Neural progenitor cell (in vitro differentiated cells): ENCODE measurements at regions not wholly inside any gene's neighbourhood (a gene's known extent, or its start where the extent isn't known, plus 50 kb on each side); places are given as distances from the start of the nearest gene placed in this dataset.

ENCODE experiments used
- DNase-seq: peaks from one replicate; pipeline ENCODE4 v3.0.0-alpha.2; 2016; ENCODE audit warnings: low spot score
- H2AFZ ChIP-seq: fragments of 200-600 bp; sonication (generic); replicated peaks from 2 replicates; pipeline ENCODE4 v1.6.1; 2016; ENCODE audit warnings: antibody characterized with exemption
- H3F3A ChIP-seq: fragments of 200-600 bp; sonication (generic); 2 replicates; pipeline ENCODE4 v1.6.1; 2016; ENCODE audit warnings: antibody characterized with exemption, low read depth
- H3K27ac ChIP-seq: fragments of 200-600 bp; sonication (generic); 2 replicates; pipeline ENCODE4 v1.5.1; 2016; ENCODE audit warnings: mild to moderate bottlenecking
- H3K27me3 ChIP-seq: fragments of 200-600 bp; sonication (generic); 2 replicates; pipeline ENCODE4 v1.6.1; 2016; ENCODE audit warnings: mild to moderate bottlenecking, moderate library complexity
- H3K36me3 ChIP-seq: fragments of 200-600 bp; sonication (generic); 2 replicates; pipeline ENCODE4 v1.5.1; 2016
- H3K4me1 ChIP-seq: fragments of 200-600 bp; sonication (generic); 2 replicates; pipeline ENCODE4 v1.6.1; 2016; ENCODE audit warnings: mixed run types
- H3K4me2 ChIP-seq: fragments of 200-600 bp; sonication (generic); 2 replicates; pipeline ENCODE4 v1.6.1; 2016
- H3K4me3 ChIP-seq: fragments of 200-600 bp; sonication (generic); 2 replicates; pipeline ENCODE4 v1.5.1; 2016
- H3K79me2 ChIP-seq: fragments of 200-600 bp; sonication (generic); 2 replicates; pipeline ENCODE4 v1.6.1; 2016; ENCODE audit warnings: low read depth
- H3K9ac ChIP-seq: fragments of 200-600 bp; sonication (generic); 2 replicates; pipeline ENCODE4 v1.6.1; 2016
- H3K9me3 ChIP-seq: fragments of 200-600 bp; sonication (generic); 2 replicates; pipeline ENCODE4 v1.5.1; 2016; ENCODE audit warnings: low read depth
- H4K20me1 ChIP-seq: fragments of 200-600 bp; sonication (generic); 2 replicates; pipeline ENCODE4 v1.6.1; 2016; ENCODE audit warnings: low read depth
- H3K27ac Mint-ChIP-seq: 3 replicates; pipeline ENCODE4 v1.8.0; 2021; ENCODE audit warnings: mixed read lengths
- H3K27me3 Mint-ChIP-seq: 2 replicates; pipeline ENCODE4 v1.8.0; 2022; ENCODE audit warnings: low read depth, mild to moderate bottlenecking, inconsistent platforms, moderate library complexity, mixed read lengths; ENCODE audit not compliant: insufficient read depth
- H3K36me3 Mint-ChIP-seq: 3 replicates; pipeline ENCODE4 v1.8.0; 2021; ENCODE audit warnings: mixed read lengths
- H3K4me1 Mint-ChIP-seq: 3 replicates; pipeline ENCODE4 v1.8.0; 2021; ENCODE audit warnings: mixed read lengths
- H3K4me3 Mint-ChIP-seq: 3 replicates; pipeline ENCODE4 v1.8.0; 2021; ENCODE audit warnings: mild to moderate bottlenecking, moderate library complexity, mixed read lengths
- H3K9me3 Mint-ChIP-seq: 3 replicates; pipeline ENCODE4 v1.8.0; 2020; ENCODE audit warnings: mixed read lengths
- CTCF ChIP-seq: fragments of 200-600 bp; sonication (generic); IDR thresholded peaks from 2 replicates; pipeline ENCODE4 v1.5.1; 2017; ENCODE audit warnings: antibody characterized with exemption, mild to moderate bottlenecking
- EZH2 ChIP-seq: fragments of 200-600 bp; sonication (generic); IDR thresholded peaks from 2 replicates; pipeline ENCODE4 v1.6.1; 2017; ENCODE audit warnings: antibody characterized with exemption, mild to moderate bottlenecking, moderate library complexity
- EZH2phosphoT487 ChIP-seq: fragments of 200-600 bp; sonication (generic); IDR thresholded peaks from 2 replicates; pipeline ENCODE4 v1.6.1; 2017; ENCODE audit warnings: antibody characterized with exemption

DNA sequence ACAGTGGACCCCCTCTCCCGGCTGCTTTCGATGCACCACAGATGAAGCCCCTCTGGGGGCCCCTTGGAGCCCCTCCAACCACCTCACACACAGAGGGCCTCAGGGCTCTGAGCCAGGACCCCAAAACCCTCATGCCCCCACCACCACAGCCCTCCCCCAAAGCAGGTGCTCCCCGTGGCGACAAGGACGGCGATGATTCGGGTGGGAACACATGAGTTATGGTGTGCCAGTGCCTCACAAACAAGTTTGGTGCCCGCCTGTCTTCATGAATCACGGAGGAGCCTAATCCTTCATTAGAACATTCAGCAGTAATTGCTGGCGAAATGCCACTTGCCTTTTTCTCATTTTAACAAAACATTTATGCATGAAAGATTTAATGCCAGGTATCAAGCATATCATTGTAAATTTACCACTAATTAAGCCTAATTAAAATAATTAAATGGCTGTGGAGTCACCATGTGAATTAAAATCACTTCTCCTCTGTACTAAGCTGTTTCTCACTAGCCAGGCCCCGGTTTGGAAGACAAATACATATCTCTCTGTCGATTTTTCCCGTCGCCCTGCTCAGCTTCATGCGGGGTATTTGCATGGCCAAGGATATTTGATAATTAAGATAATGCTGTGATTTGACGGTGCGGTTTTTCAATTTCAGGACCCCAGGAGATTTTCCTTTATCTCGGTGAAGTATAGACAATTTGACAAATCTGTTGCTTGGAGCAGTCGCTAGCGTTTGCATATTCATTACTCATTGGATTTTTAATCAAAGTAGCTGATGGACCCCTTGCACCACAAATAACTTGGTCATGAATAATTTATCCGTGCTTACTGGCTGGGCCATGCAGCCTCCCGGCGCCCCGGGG lies 157.0 kb downstream of the TLE3 start:
- no peak overlapping the region for H3K4me3 ChIP-seq
- no peak overlapping the region for H3K4me3 Mint-ChIP-seq
- H4K20me1 ChIP-seq: no peaks in the 10 kb centered on the region
- no peaks in the 10 kb centered on the region for H3K9me3 ChIP-seq
- no peak for DNase-seq
- no peak overlapping the region for H3K9ac ChIP-seq
- no peak overlapping the region for H3K27ac Mint-ChIP-seq
- peaks cover 3% of the 10 kb centered on the region for H3K36me3 ChIP-seq
- no peak overlapping the region for H3K27ac ChIP-seq
- H3F3A ChIP-seq: peaks cover 5% of the 10 kb centered on the region
- no peaks in the 10 kb centered on the region for H3K79me2 ChIP-seq
- peaks cover 21% of the 10 kb centered on the region for H3K4me1 Mint-ChIP-seq
- no peaks in the 10 kb centered on the region for H3K36me3 Mint-ChIP-seq
- peaks cover 2% of the 10 kb centered on the region for H3K9me3 Mint-ChIP-seq
- H3K27me3 Mint-ChIP-seq: peaks cover 5% of the 10 kb centered on the region
- H3K4me2 ChIP-seq: no peak overlapping the region
- H3K27me3 ChIP-seq: no peaks in the 10 kb centered on the region
- peaks cover 9% of the 10 kb centered on the region for H3K4me1 ChIP-seq
- no peak for TF ChIP-seq EZH2
- TF ChIP-seq CTCF: no peak
- TF ChIP-seq EZH2phosphoT487: no peak
- H2AFZ ChIP-seq: no peak overlapping the region

- Histone ChIP-seq H3K27me3 (no peaks in the 10 kb centered on the region), H3K4me2 (no peak overlapping the region), H3K4me3 (no peak overlapping the region), H4K20me1 (no peaks in the 10 kb centered on the region), H3K9me3 (no peaks in the 10 kb centered on the region), H2AFZ (no peak overlapping the region), H3K79me2 (no peaks in the 10 kb centered on the region), H3K36me3 (no peaks in the 10 kb centered on the region), H3K27ac (no peak overlapping the region), H3K9ac (no peak overlapping the region), H3F3A (peaks cover 5% of the 10 kb centered on the region), H3K4me1 (peaks cover 9% of the 10 kb centered on the region)
- no peak for TF ChIP-seq CTCF
- TF ChIP-seq EZH2phosphoT487: no peak
- TF ChIP-seq EZH2: no peak
- peaks cover 21% of the 10 kb centered on the region for H3K4me1 Mint-ChIP-seq
- H3K4me3 Mint-ChIP-seq: no peak overlapping the region
- H3K27ac Mint-ChIP-seq: no peak overlapping the region
- peaks cover 5% of the 10 kb centered on the region for H3K27me3 Mint-ChIP-seq
- no peak for DNase-seq
- H3K9me3 Mint-ChIP-seq: no peaks in the 10 kb centered on the region
- no peaks in the 10 kb centered on the region for H3K36me3 Mint-ChIP-seq
These were observed 156.5 kb downstream of the TLE3 start for GRCh38 chr15:69941301-69941605.

DNA sequence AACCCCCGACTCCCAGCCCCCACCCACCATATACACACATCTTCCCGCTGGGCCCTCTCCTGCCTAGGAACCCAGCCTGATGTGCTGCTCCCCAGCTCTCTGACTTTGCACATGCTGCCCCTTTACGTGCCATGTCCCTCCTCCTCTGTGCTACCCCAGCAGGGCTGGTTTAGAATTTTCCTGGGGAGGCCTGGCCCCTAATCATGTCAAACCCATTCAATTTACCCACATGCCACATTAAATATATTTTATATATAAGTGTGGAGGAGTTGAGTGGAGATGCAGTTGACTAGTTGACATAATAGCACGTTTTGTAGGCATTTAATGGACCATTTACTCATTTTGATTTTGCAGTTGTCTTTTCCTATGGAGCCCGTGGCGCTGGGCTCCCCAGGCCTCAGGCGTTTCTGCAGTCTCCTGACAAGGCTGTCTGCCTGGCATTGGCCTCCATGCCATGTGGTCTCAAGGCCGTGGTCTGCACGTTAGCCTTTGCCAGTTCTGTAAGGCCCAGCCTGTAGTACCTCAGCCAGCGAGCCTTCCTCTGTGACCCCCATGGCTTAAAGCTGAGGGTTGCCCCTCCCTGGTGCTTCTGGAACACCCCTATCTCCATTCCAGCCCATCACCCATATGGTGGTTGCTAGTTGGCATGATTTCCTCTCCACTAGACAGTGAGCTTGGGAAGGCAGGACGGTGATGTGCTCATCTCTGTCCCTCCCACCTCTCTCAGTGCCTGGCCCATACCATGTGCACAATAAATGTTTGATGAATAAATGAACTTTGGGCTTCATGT lies 155.8 kb downstream of the TLE3 start:
- TF ChIP-seq CTCF (no peak), EZH2phosphoT487 (no peak)
- H4K20me1 ChIP-seq: no peaks in the 10 kb centered on the region
- H3K9me3 ChIP-seq: no peaks in the 10 kb centered on the region
- H3K4me1 ChIP-seq: peaks cover 9% of the 10 kb centered on the region
- no peaks in the 10 kb centered on the region for H3K9me3 Mint-ChIP-seq
- H3K79me2 ChIP-seq: no peaks in the 10 kb centered on the region
- H3K4me3 ChIP-seq: no peak overlapping the region
- DNase-seq: no peak
- peaks cover 5% of the 10 kb centered on the region for H3K27me3 Mint-ChIP-seq
- H3K36me3 Mint-ChIP-seq: peaks cover 1% of the 10 kb centered on the region
- H3K9ac ChIP-seq: no peak overlapping the region
- no peak overlapping the region for H3K27ac Mint-ChIP-seq
- no peaks in the 10 kb centered on the region for H3K27me3 ChIP-seq
- H3F3A ChIP-seq: peaks cover 5% of the 10 kb centered on the region
- H3K27ac ChIP-seq: no peak overlapping the region
- H3K4me3 Mint-ChIP-seq: no peak overlapping the region
- H2AFZ ChIP-seq: no peak overlapping the region
- H3K4me1 Mint-ChIP-seq: peaks cover 21% of the 10 kb centered on the region
- no peaks in the 10 kb centered on the region for H3K36me3 ChIP-seq
- no peak overlapping the region for H3K4me2 ChIP-seq
